Fibroblast of skin of back (primary cell): ENCODE measurements at regions not wholly inside any gene's neighbourhood (a gene's known extent, or its start where the extent isn't known, plus 50 kb on each side); places are given as distances from the start of the nearest gene placed in this dataset.
A peak's percentile ranks its signal among the peaks of the same experiment; 100 is the strongest.

Experiments used
- DNase-seq: peaks from one replicate; pipeline ENCODE4 v3.0.0-alpha.2; 2013

DNA sequence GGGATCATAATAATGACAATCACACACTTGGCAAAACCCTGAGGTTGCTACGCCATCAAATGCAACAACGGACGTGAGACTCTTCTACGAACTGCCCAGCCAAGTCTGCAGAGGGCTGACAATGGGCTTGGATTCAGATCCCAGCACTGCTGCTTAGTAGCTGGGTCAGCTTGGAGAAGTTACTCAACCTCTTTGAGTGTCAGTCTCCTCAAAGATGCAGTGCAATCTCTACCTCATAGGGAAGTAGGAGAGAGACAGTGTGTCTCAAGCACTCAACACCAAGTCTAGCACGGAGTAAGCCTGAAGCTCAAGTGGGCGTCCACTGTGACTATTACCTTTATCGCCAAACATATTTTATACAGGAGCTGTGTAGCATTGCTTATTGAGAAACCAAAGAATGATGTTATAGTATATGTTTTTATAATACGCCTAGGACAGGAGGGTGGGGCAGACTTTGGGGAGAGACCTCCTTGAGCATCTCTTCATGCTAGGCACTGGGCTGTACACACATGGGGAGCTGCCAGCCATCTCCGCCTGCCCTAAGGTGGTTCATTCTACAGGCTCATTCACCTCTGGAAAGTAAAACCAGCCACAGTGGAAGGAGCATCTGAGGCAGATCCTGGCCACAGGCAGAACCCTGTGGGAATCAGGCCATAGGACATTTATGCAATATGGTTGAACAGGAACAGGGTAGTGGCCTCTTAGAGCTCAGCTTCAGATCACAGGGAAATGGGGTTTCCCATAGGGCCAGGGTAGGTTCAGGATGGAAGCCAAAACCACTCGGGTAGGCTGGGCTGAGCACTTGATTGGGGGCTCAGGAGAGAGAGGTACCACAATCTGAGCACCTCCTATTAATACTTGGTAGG, 160.2 kb downstream of the MRPL14 start:
- DNase-seq: no peak

DNA sequence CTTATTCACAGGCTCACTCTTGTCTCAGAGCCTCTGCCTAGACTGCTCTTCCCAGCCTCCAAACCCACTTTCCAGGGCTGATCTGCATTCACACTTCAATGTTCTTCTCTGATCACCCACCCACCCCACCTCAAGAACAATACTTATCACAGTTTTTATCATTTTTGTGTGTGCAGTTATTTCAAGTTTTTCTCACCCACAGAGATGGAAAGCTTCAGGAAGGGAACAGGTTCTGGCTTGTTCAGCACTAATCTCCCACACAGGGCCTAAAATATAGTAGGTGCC, 160.9 kb downstream of the MRPL14 start:
- DNase-seq: no peak

- DNase-seq: no peak
Measured at GRCh38 chr6:43965628-43966373, 161.5 kb downstream of the MRPL14 start.

GRCh38 chr6:43964659-43965570, 162.3 kb downstream of the MRPL14 start:
- no peak for DNase-seq

GRCh38 chr6:43963877-43964658, 163.2 kb downstream of the MRPL14 start:
- no peak for DNase-seq

GRCh38 chr6:43963203-43963602, 164.0 kb downstream of the MRPL14 start:
- DNase-seq: no peak

GRCh38 chr6:43962458-43962857, 164.8 kb downstream of the MRPL14 start:
- no peak for DNase-seq

- no peak for DNase-seq
Measured at GRCh38 chr6:43957273-43957672, 170.0 kb downstream of the MRPL14 start.

GRCh38 chr6:43956478-43956877, 170.8 kb downstream of the MRPL14 start:
- no peak for DNase-seq

DNA sequence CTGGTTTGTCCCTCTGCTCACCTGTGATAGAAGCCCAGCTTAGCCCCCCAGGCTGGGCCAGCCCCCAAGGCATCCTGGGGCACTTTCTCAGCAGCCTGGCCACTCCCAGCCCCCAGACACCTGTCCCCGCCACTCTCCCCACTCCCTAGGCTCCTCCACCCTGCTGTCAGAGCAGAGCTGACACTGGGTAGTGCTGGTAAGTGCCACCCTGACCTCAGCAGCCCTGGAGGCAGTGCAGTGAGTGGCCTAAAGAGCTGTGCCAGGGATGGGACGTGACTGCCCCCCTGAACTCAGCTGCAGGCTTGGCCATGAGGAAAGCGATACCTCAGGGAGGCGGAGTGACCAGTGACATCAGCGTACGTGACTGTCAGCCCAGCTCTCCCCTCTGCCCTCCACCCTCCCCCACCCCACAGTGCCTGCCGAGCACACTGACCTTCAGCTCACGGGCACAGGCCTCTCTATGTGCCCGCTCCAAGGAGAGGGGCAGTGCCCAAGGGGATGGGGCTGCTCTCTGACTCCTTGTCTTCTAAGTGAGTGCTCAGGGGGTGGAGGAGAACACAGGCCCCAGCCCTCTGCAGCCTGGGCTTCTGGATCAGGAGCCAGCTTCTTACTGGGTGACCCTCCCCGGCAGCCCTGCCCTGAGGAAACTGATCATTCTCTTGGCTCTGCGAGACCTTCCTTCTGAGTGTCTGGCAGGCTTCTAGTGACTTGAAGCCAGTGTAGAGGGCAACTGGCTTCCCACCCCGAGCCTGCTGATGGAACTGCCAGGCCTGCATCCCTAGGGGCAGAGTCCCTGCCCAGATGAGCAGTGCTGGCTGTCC, 172.7 kb downstream of the MRPL14 start:
- no peak for DNase-seq

DNA sequence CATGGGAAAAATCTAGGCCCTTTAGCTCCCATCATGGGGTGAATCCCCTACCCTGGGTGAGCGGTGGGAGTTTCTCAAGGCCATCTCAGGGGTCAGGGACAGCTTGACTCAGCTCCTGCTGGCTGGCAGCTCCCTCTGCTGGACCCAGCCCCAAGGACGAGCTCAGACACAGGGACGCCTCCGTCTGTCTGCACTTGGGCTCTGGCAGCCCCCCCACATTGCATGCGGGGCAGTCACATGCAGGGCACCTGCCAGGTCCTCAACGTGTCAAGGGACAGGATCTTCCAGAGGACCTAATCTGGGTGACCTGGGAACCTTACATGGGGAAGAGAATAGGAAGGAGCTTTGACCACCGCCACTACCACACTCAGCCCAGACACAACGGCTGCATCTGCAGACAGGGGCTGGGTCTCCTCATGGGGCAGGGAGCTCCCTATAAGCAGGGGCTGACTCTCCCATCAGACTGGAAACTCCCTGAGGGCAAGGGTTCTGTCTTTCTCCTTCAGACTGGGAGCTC, 173.4 kb downstream of the MRPL14 start:
- no peak for DNase-seq

GRCh38 chr6:43953256-43953655, 174.0 kb downstream of the MRPL14 start:
- no peak for DNase-seq

- no peak for DNase-seq
Measured at GRCh38 chr6:43952746-43953145, 174.5 kb downstream of the MRPL14 start.

DNA sequence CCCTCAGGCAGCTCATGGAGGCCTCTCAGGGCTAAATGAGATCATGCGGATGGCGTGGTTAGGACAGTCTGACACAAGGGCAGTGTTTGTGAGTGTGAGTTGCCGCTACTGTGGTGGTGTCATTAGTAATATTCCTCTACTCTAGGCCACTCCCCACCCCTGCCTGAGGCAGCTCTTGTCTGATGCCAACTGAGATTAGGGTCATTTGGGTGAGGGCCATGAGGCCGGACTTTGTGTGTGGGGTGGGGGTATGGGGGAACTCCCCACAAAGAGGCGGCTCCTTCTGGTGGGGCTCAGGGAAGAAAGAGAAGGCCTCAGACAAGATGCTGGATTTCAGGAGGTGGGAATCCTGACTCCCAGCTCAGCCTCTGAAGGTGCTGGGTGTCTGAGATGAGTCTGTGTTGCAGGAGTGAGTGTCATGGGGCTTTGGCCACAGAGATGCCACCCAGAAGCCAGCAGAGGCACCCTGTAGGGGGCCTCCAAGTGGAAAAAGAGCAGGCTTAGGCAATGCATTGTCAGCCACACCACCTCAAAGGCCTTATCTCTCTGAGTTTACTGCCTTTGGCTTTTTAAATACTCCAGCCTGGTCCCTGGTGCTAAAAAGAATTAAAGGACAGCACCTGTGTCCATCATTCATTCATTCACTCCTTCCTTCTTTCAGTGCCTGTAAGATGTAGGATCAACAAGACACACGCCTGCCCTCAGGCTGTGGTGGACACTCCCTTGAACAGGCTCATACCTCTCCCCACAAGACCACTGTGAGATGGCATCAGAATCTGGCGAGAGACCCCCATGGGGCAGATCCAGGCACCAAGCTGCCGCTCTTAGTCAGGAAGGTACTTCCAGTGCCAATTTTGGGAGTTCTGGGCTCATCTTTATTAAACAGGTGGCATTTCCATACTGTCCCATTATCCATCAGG, 175.2 kb downstream of the MRPL14 start:
- DNase-seq: no peak

DNA sequence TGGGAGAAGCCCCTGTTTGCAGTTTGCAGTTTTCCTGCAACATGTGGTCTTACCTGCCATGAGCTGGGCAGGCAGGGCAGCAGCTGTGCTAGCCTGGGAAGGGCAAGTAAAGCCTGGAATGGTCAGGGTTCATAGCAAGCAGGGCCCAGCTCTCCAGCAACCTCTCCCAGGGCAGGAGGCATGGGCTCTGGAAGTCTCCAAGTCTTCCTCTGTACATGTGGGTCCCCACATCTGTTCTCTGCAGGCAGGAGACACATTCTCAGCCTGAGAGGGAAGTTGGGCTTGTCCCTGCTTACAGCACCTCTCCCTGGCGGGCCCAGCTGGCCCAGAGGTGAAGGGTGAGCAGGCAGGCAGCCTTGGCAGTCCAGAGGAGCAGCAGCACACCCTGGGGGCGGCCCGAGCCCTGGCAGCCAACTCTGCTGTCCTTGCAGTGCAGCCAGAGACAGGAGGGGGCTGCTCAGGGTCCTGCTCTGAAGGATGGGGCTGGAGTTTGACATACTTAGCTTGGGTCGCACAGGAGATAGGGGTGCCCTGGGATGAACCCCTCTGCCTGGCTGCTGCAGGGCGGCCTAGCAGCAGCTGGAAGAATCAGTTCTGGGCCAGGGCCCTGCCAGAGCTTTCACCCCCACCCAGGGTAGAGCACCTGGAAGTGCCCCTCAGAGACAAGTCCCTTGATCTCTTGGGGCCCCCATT, 176.0 kb downstream of the MRPL14 start:
- DNase-seq: no peak

- no peak for DNase-seq
Measured at GRCh38 chr6:43950731-43951062, 176.6 kb downstream of the MRPL14 start.

GRCh38 chr6:43950051-43950605, 177.1 kb downstream of the MRPL14 start:
- DNase-seq: no peak

GRCh38 chr6:43949551-43949991, 177.7 kb downstream of the MRPL14 start:
- DNase-seq: peak; percentile 67
